HepG2 (cell line): ENCODE measurements at regions not wholly inside any gene's neighbourhood (a gene's known extent, or its start where the extent isn't known, plus 50 kb on each side); places are given as distances from the start of the nearest gene placed in this dataset.

Experiments
- ATAC-seq: fragments of 200-7000 bp; cut with Tn5 transposase; 3 replicates; pipeline ENCODE4 v1.9.1; 2020; ENCODE audit warnings: mild to moderate bottlenecking, moderate library complexity
- BruUV-seq: library from RNA; stranded (reverse); fragments of 400-500 nt; replicated peaks from 2 replicates; lab custom pipeline; 2021; lab: Mats Ljungman, UMichigan
- CTCF ChIA-PET: fragments of 300-600 bp; formaldehyde crosslinking; extraction: SDS; loops from one replicate; lab custom pipeline; 2021; ENCODE audit warnings: low total read pairs, inconsistent platforms, low intra/inter-chr PET ratio; lab: Yijun Ruan, JAX
- POLR2A ChIA-PET: fragments of 350-600 bp; sonication (Branson Sonifier 250); formaldehyde crosslinking; loops from one replicate; lab custom pipeline; 2020; ENCODE audit warnings: antibody characterized with exemption, inconsistent platforms; lab: Yijun Ruan, JAX
- DNase-seq: peaks from one replicate; pipeline ENCODE4 v3.0.0-alpha.2; 2015; ENCODE audit warnings: low spot score
- FAIRE-seq: peaks from 3 replicates; lab custom pipeline; 2011; peaks lifted over from hg19 to GRCh38; lab: Jason Lieb, UNC
- H2AFZ ChIP-seq: one replicate; pipeline ENCODE4 v1.6.1; 2011; ENCODE audit warnings: low read length, inconsistent platforms
- H3K27ac ChIP-seq: fragments of 300-600 bp; 3 replicates; pipeline ENCODE4 v1.8.0; 2011; ENCODE audit warnings: mixed run types, mild to moderate bottlenecking, mixed read lengths, low read length, inconsistent platforms; ENCODE audit not compliant: insufficient read depth; ENCODE audit errors: extremely low read length
- H3K27me3 ChIP-seq, 2 experiments: fragments of 200-600 bp in 1 of 2; 2 replicates in 1 of 2; 3 replicates in 1 of 2; pipeline versions ENCODE4 v1.6.0 to v1.8.0; 2011; ENCODE audit warnings: low read length in 2 of 2, mild to moderate bottlenecking in 2 of 2, moderate library complexity in 2 of 2, inconsistent platforms in 1 of 2; ENCODE audit not compliant: insufficient read depth in 2 of 2, control insufficient read depth in 1 of 2
- H3K36me3 ChIP-seq, 2 experiments: fragments of 200-600 bp in 1 of 2; replicated peaks in 1 of 2; 2 replicates in 1 of 2; 3 replicates in 1 of 2; pipeline versions ENCODE4 v1.5.1 to v1.8.0; 2011; ENCODE audit warnings: low read length in 2 of 2, inconsistent platforms in 1 of 2; ENCODE audit not compliant: insufficient read depth in 2 of 2, control insufficient read depth in 1 of 2
- H3K4me1 ChIP-seq: 2 replicates; pipeline ENCODE4 v1.5.1; 2012; ENCODE audit warnings: low read length, inconsistent platforms; ENCODE audit not compliant: insufficient read depth
- H3K4me2 ChIP-seq: 2 replicates; pipeline ENCODE4 v1.6.0; 2011; ENCODE audit warnings: low read depth, low read length, inconsistent platforms
- H3K4me3 ChIP-seq, 3 experiments: fragments of 200-600 bp in 1 of 3; sonication (generic), shearing (Covaris generic) in 1 of 3; replicated peaks in 1 of 3; 2 replicates each; pipeline ENCODE4 v1.5.1; 2011 to 2016; ENCODE audit warnings: low read length in 3 of 3, inconsistent platforms in 2 of 3, low read depth in 2 of 3, mild to moderate bottlenecking in 2 of 3, control low read depth in 1 of 3, mixed read lengths in 1 of 3; ENCODE audit not compliant: insufficient read depth in 1 of 3
- H3K79me2 ChIP-seq: one replicate; pipeline ENCODE4 v1.6.1; 2011; ENCODE audit warnings: low read length, inconsistent platforms; ENCODE audit not compliant: insufficient read depth
- H3K9ac ChIP-seq: 2 replicates; pipeline ENCODE4 v1.6.0; 2011; ENCODE audit warnings: mild to moderate bottlenecking, low read depth, low read length, inconsistent platforms; ENCODE audit not compliant: insufficient read depth
- H3K9me3 ChIP-seq: 2 replicates; pipeline ENCODE4 v1.5.1; 2012; ENCODE audit warnings: mild to moderate bottlenecking, low read length
- H4K20me1 ChIP-seq: 2 replicates; pipeline ENCODE4 v1.6.0; 2011; ENCODE audit warnings: inconsistent platforms, mild to moderate bottlenecking, low read length, moderate library complexity; ENCODE audit not compliant: insufficient read depth
- DMAP1 ChIP-seq: IDR thresholded peaks from 2 replicates; pipeline ENCODE4 v1.6.1; 2016
- HNF4A ChIP-seq: sonication (generic); formaldehyde crosslinking; IDR thresholded peaks from 2 replicates; pipeline ENCODE4 v1.4.0; 2020; ENCODE audit warnings: missing genetic modification reagents
- SUZ12 ChIP-seq: fragments of 150-350 bp; IDR thresholded peaks from 2 replicates; pipeline ENCODE4 v1.6.1; 2014; ENCODE audit warnings: low read depth, low read length
- ZMYM3 ChIP-seq: sonication (generic); formaldehyde crosslinking; IDR thresholded peaks from 2 replicates; pipeline ENCODE4 v1.5.1; 2020; ENCODE audit warnings: mild to moderate bottlenecking, missing genetic modification reagents
- ZNF224 ChIP-seq: sonication (generic); formaldehyde crosslinking; IDR thresholded peaks from 2 replicates; pipeline ENCODE4 v1.5.0; 2020; ENCODE audit warnings: mild to moderate bottlenecking, missing genetic modification reagents
- WGBS: methylation state at CpG from one replicate; pipeline ENCODE4 v1.1.6; 2017; ENCODE audit warnings: low lambda C conversion rate; 5-methylcytosine and 5-hydroxymethylcytosine counted together
- in situ Hi-C: cut with HindIII; loops from 2 replicates; pipeline ENCODE4 v1.10.0; 2017; ENCODE audit warnings: low pct_unique_long_range_greater_than_20kb; ENCODE audit not compliant: extremely low pct_ligation_motif_present
- intact Hi-C: fragments of 100-400 bp; cut with micrococcal nuclease; formaldehyde crosslinking; loops from one replicate; pipeline ENCODE4 v1.10.0; 2022; ENCODE audit not compliant: unreplicated experiment
- TF ChIP-seq, protein P1 (sequence below): IDR thresholded peaks from 2 replicates; pipeline ENCODE4 v1.6.1; 2016; ENCODE audit warnings: low read depth, missing genetic modification reagents, missing compliant biosample characterization
- TF ChIP-seq, protein P2 (sequence below): sonication (generic); formaldehyde crosslinking; IDR thresholded peaks from 2 replicates; pipeline ENCODE4 v1.8.1; 2022; ENCODE audit warnings: mild to moderate bottlenecking, missing genetic modification reagents

DNA sequence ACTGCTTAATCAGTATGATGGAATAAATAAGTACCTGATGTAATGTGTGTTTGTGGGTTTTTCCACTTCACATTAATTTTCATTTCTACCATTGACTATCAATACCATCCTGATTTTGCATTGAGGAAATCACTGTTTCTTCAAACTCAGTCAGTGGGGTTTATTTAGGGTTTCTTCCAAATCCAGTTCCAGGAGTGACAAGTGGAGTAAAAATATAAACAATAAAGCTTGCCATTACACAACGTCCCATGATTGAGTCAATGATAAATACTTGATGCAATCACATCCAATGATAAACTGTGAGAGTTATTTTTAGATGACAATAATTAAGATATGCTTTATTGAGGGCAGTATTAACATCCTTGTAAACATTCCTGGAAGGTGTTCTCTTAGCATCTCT lies 1037.4 kb upstream of the GJE1 start:
- ChIA-PET POLR2A (no interaction called here), CTCF (no interaction called here)
- Histone ChIP-seq H3K9me3 (no peaks in the 10 kb centered on the region), H3K27me3 (no peaks in the 10 kb centered on the region; a peak in 1 of 5 replicates), H3K4me1 (no peaks in the 10 kb centered on the region), H3K36me3 (no peaks in the 10 kb centered on the region), H3K27ac (no peak overlapping the region), H3K79me2 (no peaks in the 10 kb centered on the region), H3K9ac (no peak overlapping the region), H2AFZ (no peak overlapping the region), H4K20me1 (no peaks in the 10 kb centered on the region), H3K4me2 (no peak overlapping the region), H3K4me3 (no peak overlapping the region)
- BruUV-seq: no TSS peak
- no peak for ATAC-seq
- TF ChIP-seq SUZ12 (no peak), ZNF224 (no peak), HNF4A (no peak), ZMYM3 (CRISPR knock-in tag) (no peak), DMAP1 (no peak)
- TF ChIP-seq, protein P1, sequence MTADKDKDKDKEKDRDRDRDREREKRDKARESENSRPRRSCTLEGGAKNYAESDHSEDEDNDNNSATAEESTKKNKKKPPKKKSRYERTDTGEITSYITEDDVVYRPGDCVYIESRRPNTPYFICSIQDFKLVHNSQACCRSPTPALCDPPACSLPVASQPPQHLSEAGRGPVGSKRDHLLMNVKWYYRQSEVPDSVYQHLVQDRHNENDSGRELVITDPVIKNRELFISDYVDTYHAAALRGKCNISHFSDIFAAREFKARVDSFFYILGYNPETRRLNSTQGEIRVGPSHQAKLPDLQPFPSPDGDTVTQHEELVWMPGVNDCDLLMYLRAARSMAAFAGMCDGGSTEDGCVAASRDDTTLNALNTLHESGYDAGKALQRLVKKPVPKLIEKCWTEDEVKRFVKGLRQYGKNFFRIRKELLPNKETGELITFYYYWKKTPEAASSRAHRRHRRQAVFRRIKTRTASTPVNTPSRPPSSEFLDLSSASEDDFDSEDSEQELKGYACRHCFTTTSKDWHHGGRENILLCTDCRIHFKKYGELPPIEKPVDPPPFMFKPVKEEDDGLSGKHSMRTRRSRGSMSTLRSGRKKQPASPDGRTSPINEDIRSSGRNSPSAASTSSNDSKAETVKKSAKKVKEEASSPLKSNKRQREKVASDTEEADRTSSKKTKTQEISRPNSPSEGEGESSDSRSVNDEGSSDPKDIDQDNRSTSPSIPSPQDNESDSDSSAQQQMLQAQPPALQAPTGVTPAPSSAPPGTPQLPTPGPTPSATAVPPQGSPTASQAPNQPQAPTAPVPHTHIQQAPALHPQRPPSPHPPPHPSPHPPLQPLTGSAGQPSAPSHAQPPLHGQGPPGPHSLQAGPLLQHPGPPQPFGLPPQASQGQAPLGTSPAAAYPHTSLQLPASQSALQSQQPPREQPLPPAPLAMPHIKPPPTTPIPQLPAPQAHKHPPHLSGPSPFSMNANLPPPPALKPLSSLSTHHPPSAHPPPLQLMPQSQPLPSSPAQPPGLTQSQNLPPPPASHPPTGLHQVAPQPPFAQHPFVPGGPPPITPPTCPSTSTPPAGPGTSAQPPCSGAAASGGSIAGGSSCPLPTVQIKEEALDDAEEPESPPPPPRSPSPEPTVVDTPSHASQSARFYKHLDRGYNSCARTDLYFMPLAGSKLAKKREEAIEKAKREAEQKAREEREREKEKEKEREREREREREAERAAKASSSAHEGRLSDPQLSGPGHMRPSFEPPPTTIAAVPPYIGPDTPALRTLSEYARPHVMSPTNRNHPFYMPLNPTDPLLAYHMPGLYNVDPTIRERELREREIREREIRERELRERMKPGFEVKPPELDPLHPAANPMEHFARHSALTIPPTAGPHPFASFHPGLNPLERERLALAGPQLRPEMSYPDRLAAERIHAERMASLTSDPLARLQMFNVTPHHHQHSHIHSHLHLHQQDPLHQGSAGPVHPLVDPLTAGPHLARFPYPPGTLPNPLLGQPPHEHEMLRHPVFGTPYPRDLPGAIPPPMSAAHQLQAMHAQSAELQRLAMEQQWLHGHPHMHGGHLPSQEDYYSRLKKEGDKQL (CRISPR knock-in tag): no peak
- TF ChIP-seq, protein P2, sequence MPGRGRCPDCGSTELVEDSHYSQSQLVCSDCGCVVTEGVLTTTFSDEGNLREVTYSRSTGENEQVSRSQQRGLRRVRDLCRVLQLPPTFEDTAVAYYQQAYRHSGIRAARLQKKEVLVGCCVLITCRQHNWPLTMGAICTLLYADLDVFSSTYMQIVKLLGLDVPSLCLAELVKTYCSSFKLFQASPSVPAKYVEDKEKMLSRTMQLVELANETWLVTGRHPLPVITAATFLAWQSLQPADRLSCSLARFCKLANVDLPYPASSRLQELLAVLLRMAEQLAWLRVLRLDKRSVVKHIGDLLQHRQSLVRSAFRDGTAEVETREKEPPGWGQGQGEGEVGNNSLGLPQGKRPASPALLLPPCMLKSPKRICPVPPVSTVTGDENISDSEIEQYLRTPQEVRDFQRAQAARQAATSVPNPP: no peak
- DNase-seq: no peak
- in situ Hi-C loops: no loop called here
- WGBS: 3% methylated on average over 1 of the region's 1 CpG
- no peak for FAIRE-seq
- intact Hi-C loops: no loop called here
